Spleen (tissue), 11 donors: ENCODE measurements at regions not wholly inside any gene's neighbourhood (a gene's known extent, or its start where the extent isn't known, plus 50 kb on each side); places are given as distances from the start of the nearest gene placed in this dataset.

Experiments used
- DNase-seq: peaks from one replicate; pipeline ENCODE4 v3.0.0-alpha.2; 2020
- H3K27ac ChIP-seq, 8 donors: fragments of 200-600 bp; sonication (generic) in 7 of 8; 1 replicate in 4 of 8; 2 replicates in 4 of 8; pipeline versions ENCODE4 v1.5.0 to v1.8.0; 2016 to 2021; ENCODE audit warnings: inconsistent platforms in 4 of 8, mild to moderate bottlenecking in 4 of 8, moderate library complexity in 1 of 8
- H3K27me3 ChIP-seq, 7 donors: fragments of 200-600 bp; sonication (generic) in 6 of 7; replicated peaks in 1 of 7; 1 replicate in 4 of 7; 2 replicates in 3 of 7; pipeline versions ENCODE4 v1.5.0 to v1.8.0; 2016 to 2021; ENCODE audit warnings: inconsistent platforms in 3 of 7, mild to moderate bottlenecking in 1 of 7
- H3K36me3 ChIP-seq, 6 donors: fragments of 200-600 bp; sonication (generic) in 5 of 6; 1 replicate in 4 of 6; 2 replicates in 2 of 6; pipeline versions ENCODE4 v1.5.0 to v1.8.0; 2016 to 2021; ENCODE audit warnings: inconsistent platforms in 2 of 6
- H3K4me1 ChIP-seq, 6 donors: fragments of 200-600 bp; sonication (generic) in 5 of 6; 1 replicate in 3 of 6; 2 replicates in 3 of 6; pipeline versions ENCODE4 v1.5.0 to v1.8.0; 2016 to 2021; ENCODE audit warnings: inconsistent platforms in 3 of 6
- H3K4me3 ChIP-seq, 8 donors: fragments of 200-600 bp; sonication (generic) in 7 of 8; 1 replicate in 4 of 8; 2 replicates in 4 of 8; pipeline versions ENCODE4 v1.5.0 to v1.8.0; 2016 to 2021; ENCODE audit warnings: inconsistent platforms in 4 of 8, mild to moderate bottlenecking in 4 of 8, moderate library complexity in 2 of 8
- H3K9me3 ChIP-seq, 8 donors: fragments of 200-600 bp; sonication (generic) in 7 of 8; 1 replicate in 4 of 8; 2 replicates in 4 of 8; pipeline versions ENCODE4 v1.5.0 to v1.8.0; 2016 to 2021; ENCODE audit warnings: inconsistent platforms in 4 of 8
- POLR2A ChIP-seq, 3 donors: fragments of 450-650 bp; IDR thresholded peaks; one replicate each; pipeline ENCODE4 v1.5.1; 2017; ENCODE audit warnings: antibody characterized with exemption in 3 of 3, mild to moderate bottlenecking in 1 of 3
- POLR2AphosphoS5 ChIP-seq, 3 donors: sonication (generic); formaldehyde crosslinking; IDR thresholded peaks; one replicate each; pipeline ENCODE4 v1.5.1; 2017; ENCODE audit warnings: antibody characterized with exemption in 3 of 3
- WGBS, 5 donors: extraction: QIAGEN DNeasy Blood & Tissue Kit in 3 of 5; methylation state at CpG; one replicate each; pipeline versions ENCODE4 v1.1.5 to v1.1.7; 2013 to 2018; 5-methylcytosine and 5-hydroxymethylcytosine counted together
- intact Hi-C: fragments of 100-400 bp; cut with DNase I; formaldehyde crosslinking; loops from one replicate; pipeline ENCODE4 v1.15.0; 2023; ENCODE audit warnings: low total_unique reads
- TF ChIP-seq, protein P1 (sequence below), 11 experiments: fragments of 200-600 bp in 7 of 11; fragments of 450-650 bp in 4 of 11; sonication (generic) in 4 of 11; IDR thresholded peaks in 8 of 11; conservative IDR thresholded peaks in 3 of 11; 1 replicate in 7 of 11; 2 replicates in 4 of 11; pipeline versions ENCODE4 v1.4.0 to v1.8.0; 2016 to 2021; ENCODE audit warnings: antibody characterized with exemption in 11 of 11, inconsistent platforms in 4 of 11, mild to moderate bottlenecking in 1 of 11
- donor health status: healthy with polysubstance abuse.
- donor health status: DM: no; HTN: no; CAD: no; lungs with moderate emphysema.
- donor health status: DM: no; HTN: no; CAD: no.
- donor health status: Bipolar disorder and iron deficiency.
- donor health status: healthy.
- donor health status: DM: no; HTN: no; CAD: no.
- donor health status: DM: yes; HTN: yes; CAD: no.

DNA sequence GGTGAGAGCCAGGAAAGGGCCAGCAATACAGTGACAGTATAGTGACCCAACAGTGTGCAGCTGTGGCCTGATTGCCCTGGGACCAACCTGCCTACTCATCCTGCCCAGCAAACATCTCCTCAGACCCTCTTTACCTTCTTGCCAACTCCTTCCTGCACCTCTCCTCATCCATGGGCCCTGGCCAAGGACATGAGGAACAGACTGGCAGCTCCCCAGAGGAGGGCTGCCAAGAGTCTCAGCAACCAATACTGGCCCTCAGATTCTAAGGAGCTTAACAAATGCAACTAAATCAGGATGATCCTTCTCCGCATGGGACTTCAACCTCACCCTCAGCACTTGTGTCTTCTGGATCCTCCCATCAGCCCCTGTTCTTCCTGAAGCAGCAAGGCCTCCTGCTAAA is 77.0 kb downstream of the RPL27A start:
- Histone ChIP-seq H3K4me1 (peaks cover 0 to 54% (median 18%) of the 10 kb centered on the region in 6 donors), H3K4me3 (no peak overlapping the region), H3K27me3 (no peaks in the 10 kb centered on the region), H3K36me3 (no peaks in the 10 kb centered on the region), H3K27ac (peak overlapping the region in 6 of 8 donors; percentile 26 to 73 (median 59)), H3K9me3 (no peaks in the 10 kb centered on the region)
- intact Hi-C loops = no loop called here
- no peak for TF ChIP-seq POLR2AphosphoS5 (IDR thresholded peaks at IDR 0.05)
- TF ChIP-seq, protein P1, sequence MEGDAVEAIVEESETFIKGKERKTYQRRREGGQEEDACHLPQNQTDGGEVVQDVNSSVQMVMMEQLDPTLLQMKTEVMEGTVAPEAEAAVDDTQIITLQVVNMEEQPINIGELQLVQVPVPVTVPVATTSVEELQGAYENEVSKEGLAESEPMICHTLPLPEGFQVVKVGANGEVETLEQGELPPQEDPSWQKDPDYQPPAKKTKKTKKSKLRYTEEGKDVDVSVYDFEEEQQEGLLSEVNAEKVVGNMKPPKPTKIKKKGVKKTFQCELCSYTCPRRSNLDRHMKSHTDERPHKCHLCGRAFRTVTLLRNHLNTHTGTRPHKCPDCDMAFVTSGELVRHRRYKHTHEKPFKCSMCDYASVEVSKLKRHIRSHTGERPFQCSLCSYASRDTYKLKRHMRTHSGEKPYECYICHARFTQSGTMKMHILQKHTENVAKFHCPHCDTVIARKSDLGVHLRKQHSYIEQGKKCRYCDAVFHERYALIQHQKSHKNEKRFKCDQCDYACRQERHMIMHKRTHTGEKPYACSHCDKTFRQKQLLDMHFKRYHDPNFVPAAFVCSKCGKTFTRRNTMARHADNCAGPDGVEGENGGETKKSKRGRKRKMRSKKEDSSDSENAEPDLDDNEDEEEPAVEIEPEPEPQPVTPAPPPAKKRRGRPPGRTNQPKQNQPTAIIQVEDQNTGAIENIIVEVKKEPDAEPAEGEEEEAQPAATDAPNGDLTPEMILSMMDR (IDR thresholded peaks at IDR 0.05 in 8 of 11, conservative IDR thresholded peaks at IDR 0.05 in 3 of 11) = no peak
- WGBS, 5 donors = 73 to 85% (median 76%) methylated on average over 1 of the region's 1 CpG
- DNase-seq = no peak

- Histone ChIP-seq H3K36me3 (no peaks in the 10 kb centered on the region), H3K9me3 (no peaks in the 10 kb centered on the region), H3K4me1 (peaks cover 5 to 58% (median 19%) of the 10 kb centered on the region in 6 donors), H3K27me3 (no peaks in the 10 kb centered on the region), H3K27ac (peak overlapping the region in 7 of 8 donors; percentile 57 to 73 (median 70)), H3K4me3 (no peak overlapping the region)
- intact Hi-C loops = no loop called here
- no peak for DNase-seq
- TF ChIP-seq POLR2A (IDR thresholded peaks at IDR 0.05) = no peak
- TF ChIP-seq POLR2AphosphoS5 (IDR thresholded peaks at IDR 0.05) = peak in 1 of 3 donors; percentile 61
Observed at GRCh38 chr11:8760896-8761295, 78.3 kb downstream of the RPL27A start.

DNA sequence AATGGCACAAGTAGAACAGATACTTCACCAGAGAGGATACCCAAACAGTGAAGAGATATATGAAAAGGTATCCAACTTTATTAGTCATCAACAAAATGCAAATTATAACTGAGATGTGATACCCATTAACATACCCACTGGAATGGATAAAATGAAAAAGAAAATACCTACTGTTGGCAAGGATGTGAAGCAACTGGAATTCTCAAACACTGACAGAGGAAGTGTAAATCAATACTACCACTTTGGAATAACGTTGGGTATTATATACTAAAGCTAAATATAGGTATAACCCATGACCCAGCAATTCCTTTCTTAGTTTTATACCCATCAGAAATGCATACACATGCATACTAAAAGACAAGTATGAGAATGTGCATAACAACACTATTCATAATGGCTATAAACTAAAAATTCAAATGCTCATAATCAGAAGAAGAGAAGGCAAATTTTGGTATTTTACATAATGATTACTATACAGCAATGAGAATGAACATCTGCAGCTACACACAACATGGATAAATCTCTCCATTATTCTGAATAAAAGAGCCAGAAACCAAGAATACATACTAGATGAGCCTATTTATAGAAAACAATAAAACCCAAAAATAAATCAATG is 80.6 kb downstream of the RPL27A start:
- TF ChIP-seq POLR2A (IDR thresholded peaks at IDR 0.05) = no peak
- H3K4me1 ChIP-seq = peaks cover 7 to 65% (median 26%) of the 10 kb centered on the region in 6 donors
- peak overlapping the region in 1 of 8 donors; percentile 73 for H3K27ac ChIP-seq
- WGBS, 5 donors = 0 to 34% (median 22%) methylated on average over 1 of the region's 1 CpG
- DNase-seq = no peak
- no peak overlapping the region for H3K4me3 ChIP-seq
- H3K36me3 ChIP-seq = no peaks in the 10 kb centered on the region
- H3K9me3 ChIP-seq = no peaks in the 10 kb centered on the region
- no peaks in the 10 kb centered on the region for H3K27me3 ChIP-seq
- intact Hi-C loops = no loop called here

DNA sequence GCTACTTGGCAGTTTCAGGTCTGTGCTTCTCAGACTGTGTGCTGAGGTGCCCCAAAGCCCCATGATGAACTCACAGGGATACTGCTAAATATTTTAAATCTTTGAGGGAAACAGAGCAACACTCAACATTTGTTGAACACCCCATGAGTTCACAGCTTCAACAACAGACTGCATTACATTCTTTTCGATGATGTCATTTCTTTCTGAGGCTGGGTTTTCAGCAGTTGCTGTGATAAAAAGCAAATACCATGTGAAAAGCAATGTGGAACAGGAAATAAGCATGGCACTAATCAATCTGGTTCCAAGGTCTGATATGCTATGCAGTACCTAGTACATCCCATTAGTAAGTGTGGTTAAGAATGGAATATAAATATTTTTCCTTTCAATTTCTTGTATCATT is 82.7 kb downstream of the RPL27A start:
- H3K4me1 ChIP-seq = peaks cover 5 to 73% (median 28%) of the 10 kb centered on the region in 6 donors
- WGBS, 5 donors = 79 to 100% (median 86%) methylated on average over 1 of the region's 1 CpG
- no peaks in the 10 kb centered on the region for H3K36me3 ChIP-seq
- H3K27ac ChIP-seq = peak overlapping the region in 4 of 8 donors; percentile 18 to 82 (median 52)
- intact Hi-C loops = no loop called here
- H3K27me3 ChIP-seq = no peaks in the 10 kb centered on the region
- TF ChIP-seq POLR2A (IDR thresholded peaks at IDR 0.05) (no peak), POLR2AphosphoS5 (IDR thresholded peaks at IDR 0.05) (no peak)
- TF ChIP-seq, protein P1 (IDR thresholded peaks at IDR 0.05 in 8 of 11, conservative IDR thresholded peaks at IDR 0.05 in 3 of 11) = no peak
- DNase-seq = no peak
- H3K4me3 ChIP-seq = no peak overlapping the region
- no peaks in the 10 kb centered on the region for H3K9me3 ChIP-seq

DNA sequence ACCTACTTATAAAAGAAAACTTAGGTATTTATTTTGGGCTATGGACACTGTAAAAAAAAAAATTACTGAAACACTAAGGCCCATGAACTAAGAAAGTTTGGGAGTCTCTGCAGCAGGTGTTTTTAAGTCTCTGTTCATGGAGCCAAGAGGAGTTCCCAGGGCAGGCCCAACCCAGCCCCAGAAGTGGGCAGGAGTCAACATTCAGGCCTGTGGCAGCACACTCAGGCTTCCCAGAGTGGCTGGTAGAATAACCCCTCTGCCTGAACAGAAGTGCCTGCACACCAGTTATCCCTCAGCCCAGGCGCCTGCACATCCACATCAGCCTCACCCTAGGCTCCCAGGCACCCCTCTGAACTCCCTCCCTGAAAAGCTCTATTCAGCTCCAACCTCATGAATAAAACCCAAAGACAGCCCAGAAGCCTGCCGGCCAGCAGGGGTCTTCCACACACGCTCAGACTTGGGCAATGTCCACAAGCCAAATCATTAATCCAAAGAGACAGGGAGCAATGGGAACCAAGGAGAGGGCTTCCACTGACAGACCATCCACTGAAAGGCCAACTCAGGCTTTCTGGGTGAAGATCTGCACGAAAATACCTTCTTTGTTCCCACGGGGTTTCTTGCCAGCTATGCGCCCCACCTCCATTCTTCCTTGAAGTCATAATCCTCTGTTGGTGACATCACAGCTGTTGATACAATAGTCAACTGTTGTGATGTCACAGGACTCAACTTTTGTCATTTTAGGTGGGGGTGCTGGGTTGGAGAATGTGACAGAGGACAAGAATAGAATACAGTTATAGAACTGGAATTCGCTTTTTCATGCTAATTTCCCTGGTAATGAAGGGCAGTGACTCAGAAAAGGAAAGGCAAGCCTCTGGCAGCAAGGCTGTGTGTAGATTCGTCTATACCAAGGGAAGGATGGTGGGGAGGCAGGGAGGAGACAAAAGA is 83.7 kb downstream of the RPL27A start:
- TF ChIP-seq, protein P1 (IDR thresholded peaks at IDR 0.05 in 8 of 11, conservative IDR thresholded peaks at IDR 0.05 in 3 of 11) = no peak
- TF ChIP-seq POLR2A (IDR thresholded peaks at IDR 0.05) = no peak
- TF ChIP-seq POLR2AphosphoS5 (IDR thresholded peaks at IDR 0.05) = no peak
- DNase-seq = no peak
- Histone ChIP-seq H3K9me3 (no peaks in the 10 kb centered on the region), H3K4me1 (peaks cover 5 to 73% (median 26%) of the 10 kb centered on the region in 6 donors), H3K27me3 (no peaks in the 10 kb centered on the region), H3K27ac (peak overlapping the region; percentile 48 to 82 (median 70)), H3K36me3 (no peaks in the 10 kb centered on the region), H3K4me3 (no peak overlapping the region)
- intact Hi-C loops = no loop called here
- WGBS, 5 donors = 70 to 80% (median 77%) methylated on average over 7 to 8 of the region's 8 CpGs
